Small intestine (tissue), 7 donors: ENCODE measurements at regions not wholly inside any gene's neighbourhood (a gene's known extent, or its start where the extent isn't known, plus 50 kb on each side); places are given as distances from the start of the nearest gene placed in this dataset.
"Not testable (repeated sequence)": the region's sequence is repeated elsewhere in the genome, so short reads cannot be mapped to it uniquely, and the experiment has no call there.

ENCODE experiments used
- DNase-seq, 2 donors: peaks; one replicate each; pipeline versions ENCODE4 v3.0.0 to v3.0.0-alpha.2; 2013
- FAIRE-seq: peaks from 2 replicates; lab custom pipeline; 2012; peaks lifted over from hg19 to GRCh38; lab: Jason Lieb, UNC
- H3K27ac ChIP-seq, 3 donors: one replicate each; pipeline ENCODE4 v1.5.1; 2013; ENCODE audit warnings: low read length in 2 of 3, mild to moderate bottlenecking in 2 of 3, control low read depth in 1 of 3, inconsistent platforms in 1 of 3, low read depth in 1 of 3, moderate library complexity in 1 of 3
- H3K27me3 ChIP-seq, 3 donors: one replicate each; pipeline ENCODE4 v1.6.1; 2013; ENCODE audit warnings: low read length in 3 of 3, inconsistent platforms in 1 of 3; ENCODE audit not compliant: control insufficient read depth in 3 of 3, insufficient read depth in 3 of 3
- H3K36me3 ChIP-seq, 3 donors: one replicate each; pipeline ENCODE4 v1.6.1; 2013; ENCODE audit warnings: low read length in 3 of 3, inconsistent platforms in 1 of 3, low read depth in 1 of 3, mild to moderate bottlenecking in 1 of 3, moderate library complexity in 1 of 3; ENCODE audit not compliant: control insufficient read depth in 3 of 3, insufficient read depth in 2 of 3
- H3K4me1 ChIP-seq, 3 donors: one replicate each; pipeline ENCODE4 v1.6.1; 2013; ENCODE audit warnings: low read length in 2 of 3, inconsistent platforms in 1 of 3, low read depth in 1 of 3, mild to moderate bottlenecking in 1 of 3, moderate library complexity in 1 of 3; ENCODE audit not compliant: control insufficient read depth in 3 of 3, insufficient read depth in 2 of 3
- H3K4me3 ChIP-seq, 3 donors: one replicate each; pipeline ENCODE4 v1.5.1; 2013; ENCODE audit warnings: low read length in 3 of 3, control low read depth in 1 of 3, inconsistent platforms in 1 of 3, low read depth in 1 of 3, mild to moderate bottlenecking in 1 of 3, moderate library complexity in 1 of 3
- H3K9me3 ChIP-seq, 2 donors: one replicate each; pipeline ENCODE4 v1.6.1; 2013; ENCODE audit warnings: low read depth in 1 of 2, low read length in 1 of 2; ENCODE audit not compliant: control insufficient read depth in 2 of 2, insufficient read depth in 1 of 2
- WGBS, 3 donors: extraction: QIAGEN DNeasy Blood & Tissue Kit; methylation state at CpG; one replicate each; pipeline ENCODE4 v1.1.7; 2013; 5-methylcytosine and 5-hydroxymethylcytosine counted together
- donor health status: healthy with polysubstance abuse.
- donor health status: control.
- donor health status: control.
- donor health status: Bipolar disorder and iron deficiency.
- donor health status: healthy.

DNA sequence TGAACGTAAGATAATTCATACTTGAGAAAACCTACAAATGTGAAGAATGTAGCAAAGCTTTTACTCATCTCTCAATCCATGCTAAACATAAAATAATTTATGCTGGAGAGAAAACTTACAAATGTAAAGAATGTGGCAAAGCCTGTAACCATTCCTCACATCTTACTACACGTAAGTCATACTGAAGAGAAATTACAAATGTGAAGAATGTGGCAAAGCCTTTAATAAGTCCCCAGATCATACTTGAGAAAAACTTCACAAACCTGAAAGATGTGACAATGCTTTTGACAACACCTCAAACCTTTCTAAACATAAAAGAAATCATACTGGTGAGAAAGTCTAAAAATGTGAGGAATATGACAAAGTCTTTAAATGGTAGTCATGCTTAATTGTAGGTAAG, 89.4 kb downstream of the ZNF675 start:
- WGBS, 3 donors: 82 to 93% (median 83%) methylated on average over 2 of the region's 2 CpGs
- H3K27me3 ChIP-seq: no peaks in the 10 kb centered on the region
- FAIRE-seq: no peak
- no peak for DNase-seq
- no peak overlapping the region for H3K4me3 ChIP-seq
- no peaks in the 10 kb centered on the region for H3K4me1 ChIP-seq
- no peaks in the 10 kb centered on the region for H3K36me3 ChIP-seq
- no peak overlapping the region for H3K27ac ChIP-seq
- H3K9me3 ChIP-seq: peaks cover 1 to 4% of the 10 kb centered on the region in 2 donors

DNA sequence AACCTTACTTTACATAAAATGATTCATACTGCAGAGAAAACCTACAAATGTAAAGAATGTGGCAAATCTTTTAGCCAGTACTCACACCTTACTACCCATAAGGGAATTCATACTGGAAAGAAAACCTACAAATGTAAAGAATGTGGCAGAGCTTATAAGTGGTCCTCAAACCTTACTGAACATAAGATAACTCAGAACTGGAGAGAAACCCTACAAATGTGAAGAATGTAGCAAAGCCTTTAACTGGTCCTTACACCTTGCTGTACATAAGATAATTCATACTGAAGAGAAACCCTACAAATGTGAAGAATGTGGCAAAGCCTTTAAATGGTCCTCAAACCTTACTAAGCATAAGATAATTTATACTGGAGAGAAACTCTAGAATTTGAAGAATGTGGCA, 90.1 kb downstream of the ZNF675 start:
- DNase-seq (no peak), FAIRE-seq (no peak)
- peaks cover 1 to 4% of the 10 kb centered on the region in 2 donors for H3K9me3 ChIP-seq
- no peaks in the 10 kb centered on the region for H3K36me3 ChIP-seq
- no peak overlapping the region for H3K27ac ChIP-seq
- H3K27me3 ChIP-seq: no peaks in the 10 kb centered on the region
- no peak overlapping the region for H3K4me3 ChIP-seq
- H3K4me1 ChIP-seq: no peaks in the 10 kb centered on the region

DNA sequence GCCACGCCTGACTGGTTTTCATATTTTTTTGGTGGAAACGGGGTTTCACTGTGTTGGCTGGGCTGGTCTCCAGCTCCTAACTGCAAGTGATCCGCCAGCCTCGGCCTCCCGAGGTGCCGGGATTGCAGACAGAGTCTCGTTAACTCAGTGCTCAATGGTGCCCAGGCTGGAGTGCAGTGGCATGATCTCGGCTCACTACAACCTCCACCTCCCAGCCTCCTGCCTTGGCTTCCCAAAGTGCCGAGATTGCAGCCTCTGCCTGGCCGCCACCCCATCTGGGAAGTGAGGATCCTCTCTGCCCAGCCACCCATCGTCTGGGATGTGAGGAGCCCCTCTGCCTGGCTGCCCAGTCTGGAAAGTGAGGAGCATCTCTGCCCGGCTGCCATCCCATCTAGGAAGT, 92.7 kb downstream of the ZNF675 start:
- WGBS, 3 donors: 87 to 91% (median 89%) methylated on average over 10 to 12 of the region's 12 CpGs
- not testable (repeated sequence) for DNase-seq, H3K36me3 ChIP-seq, H3K4me1 ChIP-seq, H3K27ac ChIP-seq, H3K27me3 ChIP-seq, FAIRE-seq, H3K9me3 ChIP-seq, H3K4me3 ChIP-seq

DNA sequence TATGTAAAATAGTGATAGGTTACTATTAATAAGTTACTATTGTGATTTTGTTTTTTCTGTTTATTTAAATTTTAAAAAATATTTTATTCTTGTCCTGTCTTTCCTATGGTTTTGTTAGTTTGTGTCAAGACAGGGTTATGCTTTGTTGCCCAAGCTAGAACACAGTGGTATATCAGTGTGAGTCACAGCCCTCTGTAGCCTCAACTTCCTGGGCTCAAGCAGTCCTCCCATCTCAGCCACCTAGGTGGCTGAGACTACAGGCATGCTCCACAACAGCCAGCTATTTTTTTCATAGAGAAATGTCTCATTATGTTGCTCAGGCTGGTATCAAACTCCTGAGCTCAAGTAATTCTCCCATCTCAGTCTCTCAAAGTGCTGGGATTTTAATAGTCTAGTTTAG, 99.5 kb downstream of the ZNF675 start:
- Histone ChIP-seq H3K27me3 (no peaks in the 10 kb centered on the region), H3K4me1 (no peaks in the 10 kb centered on the region), H3K9me3 (peaks cover 0 to 14% of the 10 kb centered on the region in 2 donors), H3K27ac (no peak overlapping the region), H3K36me3 (no peaks in the 10 kb centered on the region), H3K4me3 (no peak overlapping the region)
- FAIRE-seq (no peak), DNase-seq (no peak)

DNA sequence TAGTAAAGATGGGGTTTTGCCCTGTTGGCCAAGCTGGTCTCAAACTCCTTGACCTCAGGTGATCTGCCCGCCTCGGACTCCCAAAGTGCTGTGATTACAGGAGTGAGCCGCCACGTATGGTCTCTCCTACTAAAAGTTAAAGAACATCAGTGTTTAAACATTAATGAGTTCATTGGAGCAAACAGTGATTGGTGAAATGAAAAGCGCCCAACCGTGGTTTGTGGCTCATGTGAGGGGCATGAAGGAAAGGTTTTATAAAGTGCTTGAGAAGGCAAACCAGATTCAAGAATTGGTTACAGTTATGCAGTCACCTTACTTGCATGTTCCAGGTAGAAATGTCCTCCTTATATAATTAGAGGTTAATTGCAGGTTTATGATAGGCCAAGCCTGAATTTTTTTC, 109.5 kb downstream of the ZNF675 start:
- no peak for DNase-seq
- no peaks in the 10 kb centered on the region for H3K4me1 ChIP-seq
- WGBS, 3 donors: 82 to 91% (median 91%) methylated on average over 6 of the region's 6 CpGs
- H3K27ac ChIP-seq: no peak overlapping the region
- no peak overlapping the region for H3K4me3 ChIP-seq
- no peak for FAIRE-seq
- peaks cover 0 to 20% of the 10 kb centered on the region in 2 donors for H3K9me3 ChIP-seq
- no peaks in the 10 kb centered on the region for H3K27me3 ChIP-seq
- no peaks in the 10 kb centered on the region for H3K36me3 ChIP-seq

DNA sequence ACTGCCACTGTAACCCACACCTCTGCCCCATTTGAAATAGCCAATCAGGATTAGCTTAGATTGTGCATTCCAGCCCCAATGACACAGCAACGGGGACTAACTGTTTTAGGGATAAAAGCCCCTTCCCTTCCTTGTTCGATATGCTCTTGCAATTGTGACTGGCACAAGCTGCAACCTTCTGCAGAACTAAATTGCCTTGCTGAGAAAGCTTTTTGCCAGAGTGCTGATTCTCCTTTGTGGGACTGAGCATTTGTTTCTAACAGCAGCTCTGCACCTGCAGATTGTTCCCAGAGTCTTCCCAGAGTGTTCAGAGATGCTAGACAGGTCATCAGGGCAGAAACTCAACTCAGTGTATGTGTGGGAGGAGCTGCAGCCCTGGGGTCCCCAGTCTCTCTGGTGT, 115.8 kb downstream of the ZNF675 start:
- H3K27ac ChIP-seq: no peak overlapping the region
- H3K9me3 ChIP-seq: peaks cover 3 to 41% of the 10 kb centered on the region in 2 donors
- 63 to 80% (median 80%) methylated on average over 2 of the region's 2 CpGs for WGBS, 3 donors
- no peak for DNase-seq
- H3K4me1 ChIP-seq: no peaks in the 10 kb centered on the region
- H3K4me3 ChIP-seq: no peak overlapping the region
- no peak for FAIRE-seq
- no peaks in the 10 kb centered on the region for H3K36me3 ChIP-seq
- H3K27me3 ChIP-seq: no peaks in the 10 kb centered on the region

DNA sequence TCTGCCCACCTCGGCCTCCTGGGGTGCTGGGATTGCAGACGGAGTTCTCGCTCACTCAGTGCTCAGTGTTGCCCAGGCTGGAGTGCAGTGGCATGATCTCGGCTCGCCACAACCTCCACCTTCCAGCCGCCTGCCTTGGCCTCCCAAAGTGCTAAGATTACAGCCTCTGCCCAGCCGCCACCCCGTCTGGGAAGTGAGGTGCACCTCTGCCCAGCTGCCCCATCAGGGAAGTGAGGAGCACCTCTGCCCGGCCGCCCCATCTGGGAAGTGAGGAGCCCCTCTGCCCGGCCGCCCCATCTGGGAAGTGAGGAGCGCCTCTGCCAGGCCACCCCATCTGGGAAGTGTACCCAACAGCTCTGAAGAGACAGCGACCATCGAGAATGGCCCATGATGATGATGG, 118.9 kb downstream of the ZNF675 start:
- not testable (repeated sequence) for H3K27ac ChIP-seq, H3K36me3 ChIP-seq, H3K27me3 ChIP-seq, DNase-seq, H3K4me1 ChIP-seq, FAIRE-seq, H3K4me3 ChIP-seq
- WGBS, 3 donors: 86 to 93% (median 90%) methylated on average over 15 of the region's 15 CpGs
- peaks cover 3 to 59% of the 10 kb centered on the region in 2 donors for H3K9me3 ChIP-seq

DNA sequence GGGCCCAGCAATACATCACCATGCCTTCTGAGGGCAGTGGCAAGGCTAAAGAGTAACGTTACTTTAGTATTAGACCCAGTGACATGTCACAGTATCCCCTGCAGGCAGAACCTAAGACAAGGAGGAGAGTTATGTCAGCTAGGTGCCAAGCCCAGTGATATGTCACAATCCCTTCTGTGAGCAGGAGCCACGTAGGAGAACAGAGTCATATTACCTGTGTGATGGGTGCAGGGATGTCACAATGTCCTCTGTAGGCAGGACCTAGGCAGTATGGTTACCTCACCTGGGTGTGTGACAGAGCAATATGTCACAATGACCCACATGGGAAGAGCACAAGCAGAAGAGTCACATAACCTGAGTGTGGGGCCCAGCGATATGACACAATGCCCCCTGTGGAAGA, 121.8 kb downstream of the ZNF675 start:
- H3K9me3 ChIP-seq: peaks cover 3 to 44% of the 10 kb centered on the region in 2 donors
- FAIRE-seq: no peak
- no peak overlapping the region for H3K4me3 ChIP-seq
- H3K27ac ChIP-seq: no peak overlapping the region
- no peaks in the 10 kb centered on the region for H3K36me3 ChIP-seq
- 69 to 83% (median 77%) methylated on average over 3 of the region's 3 CpGs for whole genome bisulfite sequencing, 3 donors
- H3K27me3 ChIP-seq: no peaks in the 10 kb centered on the region
- DNase-seq: no peak
- H3K4me1 ChIP-seq: no peaks in the 10 kb centered on the region

DNA sequence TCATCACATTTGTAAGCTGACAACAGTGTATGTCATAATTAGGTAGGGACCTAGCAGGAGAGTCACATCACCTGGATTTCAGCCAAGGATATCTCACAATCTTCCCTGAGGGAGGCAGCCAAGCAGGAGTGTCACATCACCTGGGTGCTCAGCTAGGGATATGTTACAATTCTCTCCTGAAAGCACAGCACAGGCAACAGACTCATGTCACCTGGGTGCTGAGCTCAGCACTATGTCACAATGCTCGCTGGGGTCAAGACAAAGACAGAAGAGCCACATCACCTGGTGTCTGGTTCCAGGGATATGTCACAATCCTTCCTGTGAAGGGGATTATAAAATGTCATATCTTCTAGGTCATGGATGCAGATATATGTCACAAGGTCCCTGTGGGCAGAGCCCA, 123.7 kb downstream of the ZNF675 start:
- Histone ChIP-seq H3K27me3 (no peaks in the 10 kb centered on the region), H3K36me3 (no peaks in the 10 kb centered on the region), H3K9me3 (peaks cover 2 to 51% of the 10 kb centered on the region in 2 donors), H3K4me3 (no peak overlapping the region), H3K27ac (no peak overlapping the region), H3K4me1 (no peaks in the 10 kb centered on the region)
- WGBS, 3 donors: 47 to 68% (median 52%) methylated on average over 1 of the region's 1 CpG
- no peak for DNase-seq
- FAIRE-seq: no peak
